ENCODE measurements at regions not wholly inside any gene's neighbourhood (a gene's known extent, or its start where the extent isn't known, plus 50 kb on each side); places are given as distances from the start of the nearest gene placed in this dataset.
"Not testable (repeated sequence)": the region's sequence is repeated elsewhere in the genome, so short reads cannot be mapped to it uniquely, and the experiment has no call there.

DNA sequence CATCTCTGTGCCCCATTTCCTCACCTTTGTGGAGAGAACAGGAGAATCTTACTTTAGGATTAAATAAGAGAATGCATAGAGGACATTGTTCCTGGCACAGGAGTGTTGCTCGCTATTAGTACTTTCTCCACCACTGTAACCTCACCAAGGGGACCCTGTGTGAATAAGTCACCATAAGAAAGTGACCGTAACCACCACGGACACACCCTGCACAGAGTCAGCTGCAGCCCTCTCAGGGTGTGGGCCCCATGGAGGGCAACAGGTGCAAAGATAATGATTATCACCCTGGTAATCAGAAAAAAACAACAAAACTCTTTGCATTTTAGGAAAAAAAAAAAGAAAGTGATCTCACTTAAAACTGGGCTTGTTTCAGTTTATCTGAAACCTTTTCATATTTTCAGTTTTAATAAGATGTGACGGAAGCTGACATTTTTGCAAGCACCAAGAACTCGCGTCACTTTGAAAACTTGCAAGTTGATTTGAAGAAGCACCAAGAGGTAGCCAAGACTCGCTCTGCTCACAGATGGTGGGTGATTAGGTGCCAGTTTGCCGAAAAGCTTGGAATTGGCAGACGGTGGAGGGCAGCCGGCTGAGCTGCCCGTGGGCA, 87.0 kb upstream of the VRK1 start:
- no peaks in the 10 kb centered on the region for H3K36me3 ChIP-seq
- no peak overlapping the region for H3K4me3 ChIP-seq
- TF ChIP-seq EP300 (IDR thresholded peaks at IDR 0.05; ENCODE audit: low read depth) (no peak), POLR2A (IDR thresholded peaks at IDR 0.05) (no peak), POLR2AphosphoS5 (IDR thresholded peaks at IDR 0.05) (no peak), CTCF (IDR thresholded peaks at IDR 0.05) (no peak)
- H3K4me1 ChIP-seq = no peaks in the 10 kb centered on the region
- intact Hi-C loops (cut with DNase I; ENCODE audit: low total_unique reads) = no loop called here
- 68 to 70% methylated on average over 9 to 11 of the region's 11 CpGs for WGBS, 2 donors (ENCODE audit: low coverage in 1 of 2)
- in situ Hi-C loops (cut with MboI; ENCODE audit: low pct_ligation_motif_present in 1 of 4, low pct_unique_long_range_greater_than_20kb in 1 of 4, low sequenced_read_pairs in 3 of 4) = no loop called here
- H3K27ac ChIP-seq = no peak overlapping the region
- no peak for DNase-seq
- peaks cover 6% of the 10 kb centered on the region for H3K27me3 ChIP-seq
- H3K9me3 ChIP-seq = no peaks in the 10 kb centered on the region

GRCh38 chr14:96711559-96712267, 85.5 kb upstream of the VRK1 start:
- intact Hi-C loops (cut with DNase I; ENCODE audit: low total_unique reads) (no loop called here), in situ Hi-C loops (cut with MboI; ENCODE audit: low pct_ligation_motif_present in 1 of 4, low pct_unique_long_range_greater_than_20kb in 1 of 4, low sequenced_read_pairs in 3 of 4) (no loop called here)
- H3K27ac ChIP-seq = no peak overlapping the region
- no peaks in the 10 kb centered on the region for H3K36me3 ChIP-seq
- no peak overlapping the region for H3K4me3 ChIP-seq
- DNase-seq = no peak
- 57 to 78% methylated on average over 2 to 15 of the region's 15 CpGs for WGBS, 2 donors (ENCODE audit: low coverage in 1 of 2)
- TF ChIP-seq POLR2A (IDR thresholded peaks at IDR 0.05) (no peak), CTCF (IDR thresholded peaks at IDR 0.05) (no peak), POLR2AphosphoS5 (IDR thresholded peaks at IDR 0.05) (no peak)
- H3K27me3 ChIP-seq = peaks cover 7% of the 10 kb centered on the region
- no peaks in the 10 kb centered on the region for H3K9me3 ChIP-seq
- no peaks in the 10 kb centered on the region for H3K4me1 ChIP-seq

DNA sequence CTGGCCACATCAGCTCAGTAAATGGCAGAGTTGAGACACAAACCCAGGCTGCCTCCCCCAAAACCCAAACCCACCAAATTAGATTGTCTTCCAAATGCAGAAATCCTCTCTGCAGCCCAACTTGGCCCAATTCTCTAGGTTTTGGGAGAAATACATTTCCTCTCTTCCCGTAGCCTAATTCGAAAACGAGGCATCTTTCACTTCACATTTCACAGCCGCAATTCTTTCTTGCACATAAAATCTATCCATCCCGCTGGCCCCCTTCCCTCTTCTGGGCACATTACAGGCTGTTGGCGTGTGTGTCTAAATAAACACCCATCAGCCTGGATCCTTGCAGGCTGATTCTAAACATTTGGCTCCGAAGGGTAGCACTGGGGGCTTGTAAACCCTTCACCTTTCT, 83.8 kb upstream of the VRK1 start:
- Histone ChIP-seq H3K27ac (no peak overlapping the region), H3K4me1 (no peaks in the 10 kb centered on the region), H3K9me3 (no peaks in the 10 kb centered on the region), H3K4me3 (no peak overlapping the region), H3K27me3 (peaks cover 12% of the 10 kb centered on the region), H3K36me3 (no peaks in the 10 kb centered on the region)
- TF ChIP-seq POLR2A (IDR thresholded peaks at IDR 0.05) (no peak), CTCF (IDR thresholded peaks at IDR 0.05) (no peak), POLR2AphosphoS5 (IDR thresholded peaks at IDR 0.05) (no peak), EP300 (IDR thresholded peaks at IDR 0.05; ENCODE audit: low read depth) (no peak)
- no peak for DNase-seq
- intact Hi-C loops (cut with DNase I; ENCODE audit: low total_unique reads) (no loop called here), in situ Hi-C loops (cut with MboI; ENCODE audit: low pct_ligation_motif_present in 1 of 4, low pct_unique_long_range_greater_than_20kb in 1 of 4, low sequenced_read_pairs in 3 of 4) (no loop called here)
- WGBS, 2 donors (ENCODE audit: low coverage in 1 of 2) = 45 to 51% methylated on average over 4 to 7 of the region's 7 CpGs

DNA sequence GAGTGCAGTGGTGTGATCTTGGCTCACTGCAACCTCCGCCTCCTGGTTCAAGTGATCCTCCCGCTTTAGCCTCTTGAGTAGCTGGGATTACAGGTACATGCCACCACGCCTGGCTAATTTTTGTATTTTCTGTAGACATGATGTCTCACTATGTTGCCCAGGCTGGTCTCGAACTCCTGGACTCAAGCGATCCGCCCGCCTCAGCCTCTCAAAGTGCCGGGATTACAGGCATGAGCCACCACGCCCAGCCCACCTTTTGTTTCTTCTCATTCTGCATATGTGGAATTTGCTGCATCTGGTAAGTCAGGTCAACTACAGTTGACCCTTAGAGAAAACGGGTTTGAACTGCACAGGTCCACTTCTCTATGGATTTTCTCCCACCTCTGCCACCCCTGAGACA, 82.6 kb upstream of the VRK1 start:
- peaks cover 16% of the 10 kb centered on the region for H3K27me3 ChIP-seq
- intact Hi-C loops (cut with DNase I; ENCODE audit: low total_unique reads); H3K4me3 ChIP-seq; H3K4me1 ChIP-seq; in situ Hi-C loops (cut with MboI; ENCODE audit: low pct_ligation_motif_present in 1 of 4, low pct_unique_long_range_greater_than_20kb in 1 of 4, low sequenced_read_pairs in 3 of 4); H3K9me3 ChIP-seq; H3K36me3 ChIP-seq; H3K27ac ChIP-seq; DNase-seq: not testable (repeated sequence)
- WGBS, 2 donors (ENCODE audit: low coverage in 1 of 2) = 72 to 78% methylated on average over 2 to 10 of the region's 10 CpGs

DNA sequence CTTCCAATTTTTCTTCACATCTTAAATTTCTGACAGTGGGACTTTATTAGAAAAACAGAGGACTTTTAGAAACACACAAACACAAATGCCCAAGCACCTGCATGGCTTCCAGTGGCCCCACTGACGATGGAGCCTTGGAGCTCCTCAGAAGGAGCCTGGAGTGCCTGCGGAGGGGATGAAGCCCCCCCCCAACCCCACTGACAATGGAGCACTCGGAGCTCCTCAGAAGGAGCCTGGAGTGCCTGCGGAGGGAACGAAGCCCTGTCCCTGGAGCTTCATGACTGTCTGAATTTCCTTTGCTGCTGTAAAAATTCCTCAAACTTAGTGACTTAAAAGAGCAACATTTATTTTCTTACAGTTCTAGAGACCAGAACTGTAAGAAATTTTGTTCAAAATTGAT, 80.1 kb upstream of the VRK1 start:
- no peak for DNase-seq
- Histone ChIP-seq H3K27ac (no peak overlapping the region), H3K4me1 (no peaks in the 10 kb centered on the region), H3K9me3 (no peaks in the 10 kb centered on the region), H3K27me3 (peaks cover 16% of the 10 kb centered on the region), H3K36me3 (no peaks in the 10 kb centered on the region), H3K4me3 (no peak overlapping the region)
- in situ Hi-C loops (cut with MboI; ENCODE audit: low pct_ligation_motif_present in 1 of 4, low pct_unique_long_range_greater_than_20kb in 1 of 4, low sequenced_read_pairs in 3 of 4) (no loop called here), intact Hi-C loops (cut with DNase I; ENCODE audit: low total_unique reads) (no loop called here)
- no peak for TF ChIP-seq POLR2AphosphoS5 (IDR thresholded peaks at IDR 0.05)
- no peak for TF ChIP-seq POLR2A (IDR thresholded peaks at IDR 0.05)
- TF ChIP-seq EP300 (IDR thresholded peaks at IDR 0.05; ENCODE audit: low read depth) = no peak
- no peak for TF ChIP-seq CTCF (IDR thresholded peaks at IDR 0.05)
- WGBS, 2 donors (ENCODE audit: low coverage in 1 of 2) = 80 to 87% methylated on average over 3 to 5 of the region's 5 CpGs

Data from transverse colon (tissue), 4 donors.